ENCODE measurements at regions not wholly inside any gene's neighbourhood (a gene's known extent, or its start where the extent isn't known, plus 50 kb on each side); places are given as distances from the start of the nearest gene placed in this dataset.

- no peak for DNase-seq (ENCODE audit: low spot score)
These were observed 319.3 kb upstream of the UBE2E3 start for GRCh38 chr2:180660881-180661685.

GRCh38 chr2:180660207-180660606, 320.2 kb upstream of the UBE2E3 start:
- no peak for DNase-seq (ENCODE audit: low spot score)

GRCh38 chr2:180657054-180657453, 323.4 kb upstream of the UBE2E3 start:
- DNase-seq (ENCODE audit: low spot score) = no peak

DNA sequence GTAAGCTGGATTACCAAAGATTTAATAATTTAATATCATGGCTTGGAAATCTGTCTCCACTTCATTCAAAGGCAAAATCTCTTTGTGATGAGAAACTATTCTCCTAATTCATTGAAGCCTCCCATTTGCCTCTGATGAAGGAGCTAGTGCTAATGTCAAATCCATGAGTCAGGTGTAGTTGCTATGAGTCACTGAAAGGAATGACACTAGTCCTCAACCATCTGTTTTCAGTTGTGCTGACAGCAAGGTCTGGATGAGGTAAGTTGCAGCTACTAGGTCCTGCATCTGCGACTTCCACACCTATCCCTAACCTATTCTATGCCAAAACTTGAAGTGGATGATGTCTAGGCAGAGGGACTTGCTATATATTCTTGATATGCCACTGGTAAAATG, 324.0 kb upstream of the UBE2E3 start:
- DNase-seq (ENCODE audit: low spot score) = no peak

GRCh38 chr2:180655842-180656454, 324.5 kb upstream of the UBE2E3 start:
- peak; percentile 21 for DNase-seq (ENCODE audit: low spot score)

DNA sequence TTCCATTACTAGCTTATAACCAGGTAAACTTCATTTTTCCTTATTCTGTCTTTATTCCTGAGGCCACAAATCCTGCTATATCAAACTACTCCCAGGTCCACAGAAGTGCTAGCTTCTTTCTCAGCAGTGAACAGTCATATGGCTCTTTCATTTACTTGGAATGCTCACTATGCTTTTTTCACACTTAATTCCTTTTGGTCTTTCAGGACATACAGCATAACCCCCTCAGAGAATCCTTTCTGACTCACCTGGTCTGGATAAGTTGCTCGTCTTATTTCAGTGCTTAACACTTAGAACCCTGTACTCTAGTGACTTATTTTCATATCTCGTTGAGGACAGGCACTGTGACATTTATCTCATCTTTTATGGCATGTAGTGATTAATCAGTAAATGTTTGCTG, 325.0 kb upstream of the UBE2E3 start:
- no peak for DNase-seq (ENCODE audit: low spot score)

GRCh38 chr2:180653481-180653880, 326.9 kb upstream of the UBE2E3 start:
- DNase-seq (ENCODE audit: low spot score) = no peak

DNA sequence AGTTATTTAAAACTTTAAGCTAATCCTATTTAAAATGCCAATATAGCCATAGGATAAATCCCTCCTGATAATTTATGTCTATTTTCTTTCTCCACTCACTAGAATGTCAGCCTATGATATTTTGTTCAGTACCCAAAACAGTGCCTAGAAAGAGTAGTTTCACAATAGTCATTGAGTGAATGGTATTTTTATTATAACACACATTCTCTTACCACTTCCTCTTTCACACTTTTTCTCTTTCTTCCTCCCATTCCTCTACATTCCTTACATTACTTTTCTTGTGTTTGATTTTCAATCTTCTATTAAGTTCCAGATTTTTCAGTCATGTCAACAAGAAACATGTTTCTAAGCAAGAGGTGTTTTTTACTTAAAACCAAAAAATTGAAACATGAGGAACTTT, 327.6 kb upstream of the UBE2E3 start:
- DNase-seq (ENCODE audit: low spot score) = no peak

GRCh38 chr2:180651596-180651995, 328.8 kb upstream of the UBE2E3 start:
- DNase-seq (ENCODE audit: low spot score) = no peak

DNA sequence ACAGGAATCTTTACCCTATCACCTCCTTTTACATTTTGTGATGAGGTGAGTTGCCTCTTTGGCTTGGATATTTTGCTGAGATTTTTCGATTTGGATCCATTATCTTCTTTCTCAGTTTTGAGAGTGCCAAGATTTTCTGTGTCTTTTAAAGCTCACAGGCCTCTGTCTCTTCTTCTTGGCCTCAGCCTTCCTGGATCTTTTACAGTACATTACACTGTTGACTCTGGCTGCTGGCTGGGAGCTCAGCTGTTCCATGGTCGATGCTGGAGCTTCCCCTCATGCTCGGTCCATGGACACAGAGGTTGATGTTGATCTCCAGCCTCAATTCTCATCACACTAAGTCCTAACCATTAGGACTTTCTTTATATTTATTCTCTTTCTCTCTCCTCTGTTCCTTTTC, 332.8 kb upstream of the UBE2E3 start:
- no peak for DNase-seq (ENCODE audit: low spot score)

DNA sequence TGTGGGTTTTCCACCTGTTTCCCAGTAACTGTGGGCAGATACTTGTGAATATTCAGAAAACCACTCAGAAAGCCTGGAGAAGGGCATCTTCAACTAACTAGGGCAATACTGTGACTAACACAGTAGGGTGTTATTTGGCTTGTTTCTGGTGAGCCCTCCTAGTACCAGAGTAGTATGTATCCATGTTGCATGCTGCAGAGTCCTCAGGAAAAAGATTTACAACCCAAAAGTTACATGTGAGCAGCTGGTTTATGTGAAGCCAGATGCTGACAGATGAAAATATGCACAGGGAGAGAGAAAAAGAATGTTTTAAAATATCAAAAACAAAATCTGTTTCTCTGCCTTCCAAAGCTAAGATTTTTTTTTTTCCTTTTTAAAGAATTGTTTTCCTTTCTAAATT, 333.2 kb upstream of the UBE2E3 start:
- no peak for DNase-seq (ENCODE audit: low spot score)

DNA sequence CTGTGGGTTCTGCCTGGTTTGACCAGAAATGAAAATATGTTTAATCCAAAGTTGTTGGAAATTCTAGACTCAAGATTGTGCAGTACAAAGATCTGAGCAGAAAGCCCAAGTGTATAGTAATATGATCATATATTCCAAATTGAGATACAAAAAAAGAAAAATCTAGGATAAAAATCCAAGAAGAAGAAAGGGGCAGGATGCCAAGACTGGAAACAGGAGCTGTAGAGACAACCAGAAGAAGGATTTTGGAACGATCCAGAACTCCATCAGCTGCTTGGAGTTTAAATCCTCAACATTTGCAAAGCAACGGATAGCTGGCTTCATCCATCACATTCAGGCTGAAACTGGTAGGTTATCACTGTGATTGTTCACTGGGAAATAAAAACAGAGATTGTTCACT, 333.6 kb upstream of the UBE2E3 start:
- DNase-seq (ENCODE audit: low spot score) = no peak

- no peak for DNase-seq (ENCODE audit: low spot score)
These were observed 335.7 kb upstream of the UBE2E3 start for GRCh38 chr2:180644709-180645108.

- DNase-seq (ENCODE audit: low spot score) = no peak
These were observed 349.6 kb upstream of the UBE2E3 start for GRCh38 chr2:180630756-180631155.

- no peak for DNase-seq (ENCODE audit: low spot score)
These were observed 355.2 kb upstream of the UBE2E3 start for GRCh38 chr2:180625006-180625844.

DNA sequence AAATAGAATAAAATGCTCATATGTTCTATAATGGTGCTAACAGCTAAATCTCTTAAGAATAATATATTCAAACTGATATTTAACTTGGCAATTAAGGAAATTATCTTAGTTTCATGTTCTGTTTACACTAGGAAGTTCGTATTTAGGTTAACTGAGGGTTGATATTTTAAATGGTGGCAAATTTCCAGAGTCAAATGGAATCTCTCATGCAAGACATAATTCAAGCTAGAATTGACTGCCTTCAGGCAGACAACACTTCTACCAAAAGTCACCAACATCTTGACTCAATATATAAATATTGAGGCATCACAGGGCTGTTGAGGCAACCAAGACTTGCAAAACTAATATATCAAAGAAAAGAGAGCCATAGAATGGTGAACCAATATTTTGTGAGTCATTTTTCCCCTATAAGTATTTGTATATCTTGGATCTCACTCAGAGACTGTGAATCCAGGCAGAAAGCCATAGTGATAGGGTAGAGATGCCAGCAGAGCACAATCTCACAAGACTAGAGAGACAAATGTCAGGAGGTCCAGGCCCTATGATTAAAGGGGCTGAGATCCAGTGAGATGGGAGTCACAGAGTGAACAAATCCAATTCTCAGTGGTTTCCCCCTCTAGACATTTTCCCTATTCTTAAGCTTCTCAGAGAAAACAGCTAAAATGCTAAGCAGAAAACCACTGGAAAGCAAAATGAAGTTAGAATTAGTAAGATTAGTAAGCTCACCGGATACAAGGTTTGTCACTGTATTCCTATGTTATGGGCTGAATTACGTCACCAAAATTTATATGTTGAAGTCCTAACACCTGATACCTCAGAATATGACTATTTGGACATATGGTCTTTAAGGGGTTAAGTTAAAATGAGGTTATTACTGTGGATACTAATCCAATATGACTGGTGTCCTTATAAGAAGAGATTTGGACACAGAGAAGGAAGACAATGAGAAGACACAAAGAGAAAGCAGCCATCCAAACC, 358.2 kb upstream of the UBE2E3 start:
- DNase-seq (ENCODE audit: low spot score) = no peak

- no peak for DNase-seq (ENCODE audit: low spot score)
These were observed 359.0 kb upstream of the UBE2E3 start for GRCh38 chr2:180621366-180621765.

- no peak for DNase-seq (ENCODE audit: low spot score)
These were observed 361.8 kb upstream of the UBE2E3 start for GRCh38 chr2:180618570-180618969.

GRCh38 chr2:180614776-180615175, 365.6 kb upstream of the UBE2E3 start:
- no peak for DNase-seq (ENCODE audit: low spot score)

GRCh38 chr2:180609626-180610340, 370.6 kb upstream of the UBE2E3 start:
- no peak for DNase-seq (ENCODE audit: low spot score)

- DNase-seq (ENCODE audit: low spot score) = no peak
These were observed 372.8 kb upstream of the UBE2E3 start for GRCh38 chr2:180607514-180608049.

Measured in Ammon's horn (tissue), 1 donor.